ENCODE measurements at regions not wholly inside any gene's neighbourhood (a gene's known extent, or its start where the extent isn't known, plus 50 kb on each side); places are given as distances from the start of the nearest gene placed in this dataset.

- no peak for DNase-seq (ENCODE audit: low spot score)
Observed at GRCh38 chr6:108734271-108734922, 113.8 kb upstream of the ARMC2 start.

GRCh38 chr6:108735310-108736001 lies 112.8 kb upstream of the ARMC2 start:
- no peak for DNase-seq (ENCODE audit: low spot score)

GRCh38 chr6:108736002-108736361 lies 112.2 kb upstream of the ARMC2 start:
- no peak for DNase-seq (ENCODE audit: low spot score)

DNA sequence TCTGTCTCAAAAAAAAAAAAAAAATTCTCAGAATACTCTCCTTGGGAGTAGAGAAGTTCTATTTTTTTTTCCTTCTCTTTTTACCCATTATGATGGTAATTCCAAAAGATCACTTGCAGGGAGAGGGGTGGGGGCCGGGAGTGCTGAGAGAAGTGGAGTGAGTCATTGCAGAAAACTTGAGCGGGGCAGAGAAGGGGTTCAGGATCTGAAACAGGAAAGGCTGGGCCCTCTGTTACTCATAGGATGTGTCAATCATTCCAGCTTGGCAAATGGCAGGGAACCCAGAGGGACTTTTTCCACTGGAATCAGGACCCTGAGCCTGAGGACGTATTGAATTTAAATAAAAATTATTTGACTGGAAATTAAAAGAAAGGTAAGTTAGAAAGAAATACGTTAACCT lies 111.4 kb upstream of the ARMC2 start:
- DNase-seq (ENCODE audit: low spot score), result peak; percentile 94

DNA sequence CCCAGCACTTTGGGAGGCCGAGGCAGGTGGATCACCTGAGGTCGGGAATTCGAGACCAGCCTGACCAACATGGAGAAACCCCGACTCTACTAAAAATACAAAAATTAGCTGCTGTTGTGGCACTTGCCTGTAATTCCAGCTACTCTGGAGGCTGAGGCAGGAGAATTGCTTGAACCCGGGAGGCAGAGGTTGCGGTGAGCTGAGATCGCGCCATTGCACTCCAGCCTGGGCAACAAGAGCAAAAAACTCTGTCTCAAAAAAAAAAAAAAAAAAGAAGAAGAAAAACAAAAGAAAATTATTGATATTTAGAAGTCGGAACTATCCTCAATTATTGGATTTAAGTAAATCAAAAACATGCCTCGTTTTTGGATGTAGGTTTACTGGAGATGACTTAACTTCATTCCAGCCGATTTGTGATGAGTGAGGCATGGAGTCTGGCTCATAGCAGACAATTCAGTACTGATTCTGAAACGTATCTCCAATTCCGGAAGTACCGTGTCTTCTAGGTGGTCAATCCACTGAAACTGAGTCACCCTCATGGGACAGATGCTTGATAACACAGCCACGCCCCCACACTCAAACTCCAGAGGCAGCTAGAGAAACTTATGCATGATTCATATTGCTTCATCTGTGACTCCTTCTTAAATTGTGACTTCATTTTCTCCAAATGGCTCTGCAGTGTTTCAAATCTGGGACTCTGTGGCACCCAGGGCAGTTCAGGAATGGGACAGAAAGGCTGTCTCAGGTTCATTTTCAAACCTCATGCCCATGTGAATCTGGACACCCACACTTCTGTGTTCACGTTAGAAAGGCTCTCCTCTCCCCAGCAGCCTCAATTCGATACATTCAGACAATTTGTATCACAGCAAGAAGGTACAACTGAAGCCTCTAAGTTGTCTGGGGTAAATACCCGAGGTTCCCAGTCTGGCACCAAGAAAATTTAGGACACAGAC lies 110.4 kb upstream of the ARMC2 start:
- DNase-seq (ENCODE audit: low spot score), result peak; percentile 99

DNA sequence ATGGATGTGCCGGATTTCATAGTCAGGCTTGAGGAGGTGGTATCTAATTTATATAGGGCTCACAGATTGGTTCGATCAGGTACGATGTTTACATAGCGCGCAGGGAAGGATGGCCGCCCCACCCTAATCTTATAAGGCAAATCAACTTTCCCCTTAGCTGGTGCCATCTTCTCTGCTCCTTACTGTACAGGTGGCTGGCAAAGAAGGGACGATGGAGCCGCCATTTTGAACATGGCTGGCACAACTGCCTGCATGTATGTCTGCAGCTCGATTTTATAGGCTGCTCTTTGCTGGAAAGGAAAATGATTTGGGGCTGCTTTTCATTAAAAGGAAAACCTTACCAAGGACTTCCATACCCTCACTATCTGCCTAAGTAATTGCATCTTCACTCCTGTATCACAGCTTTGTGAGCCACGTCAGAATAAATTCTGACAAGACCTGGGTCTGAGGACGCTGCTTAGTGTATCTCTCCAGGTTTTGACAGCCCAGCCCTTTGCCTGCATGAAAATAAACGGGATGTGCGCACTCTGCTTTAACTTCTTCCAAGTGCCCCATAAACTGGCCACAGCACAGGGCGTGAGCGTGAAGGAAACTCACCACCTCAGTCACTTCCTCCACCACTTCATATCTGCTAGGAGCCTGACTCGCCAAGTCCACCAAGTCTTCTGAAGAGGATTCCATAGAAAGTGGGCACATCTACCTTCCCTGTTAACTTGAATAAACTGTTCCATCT lies 109.4 kb upstream of the ARMC2 start:
- DNase-seq (ENCODE audit: low spot score), result no peak

GRCh38 chr6:108739496-108740330 lies 108.5 kb upstream of the ARMC2 start:
- DNase-seq (ENCODE audit: low spot score), result no peak

GRCh38 chr6:108741331-108741989 lies 106.8 kb upstream of the ARMC2 start:
- no peak for DNase-seq (ENCODE audit: low spot score)

DNA sequence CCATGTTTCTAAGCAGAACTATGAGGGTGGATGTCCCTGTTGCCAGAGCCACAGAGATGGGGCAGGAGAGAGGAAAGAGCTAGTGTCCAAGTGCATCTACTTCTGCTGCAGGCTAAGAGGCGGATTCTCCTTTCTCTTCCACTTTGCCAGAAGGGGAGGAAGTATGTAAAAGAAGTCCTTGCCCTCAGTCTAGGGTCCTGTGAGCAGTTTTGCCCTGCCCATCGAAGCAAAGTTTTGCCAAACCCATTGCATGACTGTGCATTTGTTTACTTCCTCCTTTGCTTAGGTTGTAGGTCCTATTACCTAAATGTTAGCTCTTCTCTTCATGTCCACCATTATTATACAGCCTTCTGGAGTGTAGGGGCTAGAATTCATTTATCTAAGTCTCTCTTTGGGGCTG lies 106.2 kb upstream of the ARMC2 start:
- DNase-seq (ENCODE audit: low spot score), result no peak

GRCh38 chr6:108744244-108744972 lies 103.8 kb upstream of the ARMC2 start:
- DNase-seq (ENCODE audit: low spot score), result no peak

GRCh38 chr6:108744996-108745395 lies 103.2 kb upstream of the ARMC2 start:
- no peak for DNase-seq (ENCODE audit: low spot score)

DNA sequence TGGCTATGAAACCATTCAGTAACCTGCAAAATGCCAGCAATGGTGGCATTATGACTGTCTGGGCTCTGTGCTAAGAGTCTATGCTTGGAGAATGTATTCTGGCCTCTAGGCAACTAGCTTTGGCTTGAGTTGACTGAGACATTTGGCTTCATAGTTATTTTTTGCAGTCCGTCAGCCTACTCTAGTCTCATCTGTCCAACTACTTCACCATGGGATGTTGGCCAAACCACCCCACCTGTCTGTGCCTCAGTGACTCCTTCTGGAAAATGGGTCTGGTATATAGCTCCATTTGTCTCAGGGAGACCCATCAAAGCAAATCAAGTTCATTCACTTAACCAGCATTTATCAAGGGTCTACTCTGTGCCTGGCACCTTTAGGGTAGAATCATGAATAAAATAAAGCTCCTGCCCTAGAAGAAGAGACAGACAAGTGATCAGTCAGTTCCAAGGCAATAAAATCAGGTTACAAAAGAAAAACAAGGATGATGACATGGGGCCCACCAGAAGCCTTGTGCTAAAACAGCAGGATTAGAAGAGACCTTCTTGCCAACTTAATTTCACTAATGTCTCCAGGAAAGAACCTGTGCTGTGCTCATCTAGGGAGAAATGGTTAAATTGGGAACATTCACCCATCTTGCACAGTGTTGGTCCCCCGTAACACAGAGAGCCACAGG lies 102.4 kb upstream of the ARMC2 start:
- DNase-seq (ENCODE audit: low spot score), result no peak

- no peak for DNase-seq (ENCODE audit: low spot score)
Observed at GRCh38 chr6:108746366-108746765, 101.9 kb upstream of the ARMC2 start.

- DNase-seq (ENCODE audit: low spot score), result no peak
Observed at GRCh38 chr6:108746836-108747575, 101.2 kb upstream of the ARMC2 start.

DNA sequence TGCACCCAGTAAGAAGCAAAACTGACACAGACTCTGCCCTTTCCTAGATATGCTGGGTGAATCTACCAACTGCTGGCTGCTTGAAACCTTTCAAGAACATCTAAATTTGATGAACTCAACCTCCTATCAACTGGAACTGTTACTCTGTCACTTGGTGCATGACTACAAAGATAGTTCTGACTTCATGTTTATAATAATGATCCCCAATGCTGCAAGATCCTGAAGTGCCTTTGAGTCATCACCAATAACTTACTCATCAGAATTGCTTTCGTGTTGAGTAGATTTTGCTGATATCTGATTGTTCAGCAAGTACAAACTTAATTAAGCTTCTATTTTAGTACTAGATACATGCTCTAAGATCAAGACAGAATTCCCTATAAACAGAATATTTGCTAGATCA lies 100.2 kb upstream of the ARMC2 start:
- DNase-seq (ENCODE audit: low spot score), result no peak

DNA sequence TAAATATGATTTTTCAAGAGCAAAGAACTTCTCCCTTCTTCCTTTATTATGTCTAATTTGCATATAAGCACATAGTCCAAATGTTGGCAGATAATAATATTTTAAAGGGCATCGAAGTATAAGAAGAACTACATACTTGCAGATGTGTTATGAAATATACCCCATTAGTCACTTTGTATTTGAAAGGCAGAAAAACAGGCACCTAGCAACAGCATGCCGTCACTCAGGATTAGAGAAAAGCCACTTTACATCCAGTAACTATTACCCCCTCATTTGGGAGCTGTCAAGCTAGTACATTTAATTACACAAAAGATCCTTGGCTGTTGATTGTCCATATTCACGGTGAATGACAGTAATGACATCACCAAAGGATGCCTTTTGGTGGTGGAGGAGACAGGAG lies 99.3 kb upstream of the ARMC2 start:
- no peak for DNase-seq (ENCODE audit: low spot score)

- no peak for DNase-seq (ENCODE audit: low spot score)
Observed at GRCh38 chr6:108750801-108751200, 97.4 kb upstream of the ARMC2 start.

GRCh38 chr6:108751282-108751681 lies 96.9 kb upstream of the ARMC2 start:
- no peak for DNase-seq (ENCODE audit: low spot score)

Measured in RKO (cell line).